Stimulated activated effector memory CD8-positive, alpha-beta T cell treated with anti-CD3 and anti-CD28 coated beads, Interleukin-12 subunit alpha, Interleukin-12 subunit beta, amount 100 ng/mL, for 72 hours (primary cell): ENCODE measurements at regions not wholly inside any gene's neighbourhood (a gene's known extent, or its start where the extent isn't known, plus 50 kb on each side); places are given as distances from the start of the nearest gene placed in this dataset.

ENCODE experiments used
- ATAC-seq: fragments of 150-1000 bp; cut with Tn5 transposase; 2 replicates; pipeline ENCODE4 v1.10.0; 2021
- DNase-seq, 2 donors: peaks; one replicate each; pipeline ENCODE4 v3.0.0; 2021 to 2022; ENCODE audit warnings: low spot score in 2 of 2
- H3K27ac Mint-ChIP-seq: one replicate; pipeline ENCODE4 v1.8.0; 2022; ENCODE audit warnings: mild to moderate bottlenecking, mixed read lengths
- H3K36me3 Mint-ChIP-seq: one replicate; pipeline ENCODE4 v1.8.0; 2022; ENCODE audit warnings: mild to moderate bottlenecking, mixed read lengths
- H3K4me1 Mint-ChIP-seq: one replicate; pipeline ENCODE4 v1.8.0; 2022; ENCODE audit warnings: mixed read lengths
- H3K4me3 Mint-ChIP-seq: one replicate; pipeline ENCODE4 v1.8.0; 2022; ENCODE audit warnings: mild to moderate bottlenecking, mixed read lengths
- H3K9me3 Mint-ChIP-seq: one replicate; pipeline ENCODE4 v1.8.0; 2022; ENCODE audit warnings: mixed read lengths

- DNase-seq (no peak), ATAC-seq (no peak)
- Mint-ChIP-seq H3K4me1 (peaks cover 41% of the 10 kb centered on the region), H3K27ac (no peak overlapping the region), H3K9me3 (no peaks in the 10 kb centered on the region), H3K4me3 (no peak overlapping the region), H3K36me3 (no peaks in the 10 kb centered on the region)
Measured at GRCh38 chr7:22676385-22676784, 50.6 kb upstream of the IL6 start.

DNA sequence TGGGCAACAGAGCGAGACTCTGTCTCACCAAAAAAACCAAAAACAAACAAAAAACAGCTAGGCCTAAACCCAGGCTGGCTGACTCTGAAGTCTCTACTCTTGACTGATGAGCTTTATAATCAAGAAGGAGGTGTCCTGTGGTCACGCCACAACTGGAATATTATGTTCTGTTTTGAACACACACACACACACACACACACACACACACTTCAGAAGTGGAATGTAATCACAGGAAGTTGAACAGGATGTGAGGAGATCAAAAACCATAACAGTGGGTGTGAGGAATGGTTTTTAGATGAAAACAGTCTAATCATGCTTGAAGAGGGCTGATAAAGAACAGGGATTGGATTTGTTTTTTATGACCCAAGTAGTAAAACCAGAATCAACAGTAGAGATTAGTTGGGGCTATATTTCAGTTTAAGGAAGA lies 51.1 kb upstream of the IL6 start:
- Mint-ChIP-seq H3K4me1 (peaks cover 39% of the 10 kb centered on the region), H3K4me3 (no peak overlapping the region), H3K9me3 (no peaks in the 10 kb centered on the region), H3K36me3 (no peaks in the 10 kb centered on the region), H3K27ac (no peak overlapping the region)
- ATAC-seq, result peak; percentile 61
- no peak for DNase-seq

- peaks cover 34% of the 10 kb centered on the region for H3K4me1 Mint-ChIP-seq
- no peaks in the 10 kb centered on the region for H3K9me3 Mint-ChIP-seq
- H3K4me3 Mint-ChIP-seq, result no peak overlapping the region
- DNase-seq (no peak), ATAC-seq (no peak)
- no peak overlapping the region for H3K27ac Mint-ChIP-seq
- no peaks in the 10 kb centered on the region for H3K36me3 Mint-ChIP-seq
Measured at GRCh38 chr7:22675421-22675820, 51.6 kb upstream of the IL6 start.

- Mint-ChIP-seq H3K36me3 (no peaks in the 10 kb centered on the region), H3K27ac (no peak overlapping the region), H3K4me3 (no peak overlapping the region), H3K9me3 (no peaks in the 10 kb centered on the region), H3K4me1 (peaks cover 28% of the 10 kb centered on the region)
- no peak for ATAC-seq
- DNase-seq, result no peak
Measured at GRCh38 chr7:22672846-22673680, 53.9 kb upstream of the IL6 start.

DNA sequence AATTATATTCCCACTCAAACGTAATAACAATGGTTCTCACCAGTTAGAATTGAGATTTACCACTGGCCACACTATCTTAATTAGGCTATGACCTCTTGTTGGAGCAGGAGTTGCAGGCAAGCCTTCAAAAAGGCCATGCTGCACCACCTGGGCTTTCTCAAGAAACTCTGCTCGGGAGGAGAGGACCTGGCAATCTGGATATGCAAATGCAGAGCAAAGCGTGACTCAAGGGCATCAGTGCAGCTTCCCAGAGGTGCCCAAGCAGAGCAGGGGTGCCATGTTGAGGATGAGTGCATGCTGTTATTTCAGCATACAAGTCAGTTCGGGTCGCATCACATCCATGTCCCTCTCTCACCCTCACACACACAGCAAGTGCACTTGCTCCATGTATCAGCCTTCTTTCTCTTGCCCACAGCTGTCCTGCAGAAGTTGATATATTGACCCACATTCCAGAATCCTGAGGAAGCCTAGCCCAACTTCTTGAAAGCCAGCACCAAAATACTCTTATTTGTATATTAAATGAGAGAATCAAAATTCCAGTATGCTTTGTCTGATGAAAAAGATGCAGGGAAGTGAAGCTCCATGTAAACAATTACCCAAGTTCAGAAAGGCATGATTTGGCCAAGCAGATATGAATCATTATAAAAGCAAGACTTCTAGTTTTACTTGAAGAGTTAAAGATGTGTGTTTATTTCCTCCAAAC lies 55.7 kb upstream of the IL6 start:
- peaks cover 13% of the 10 kb centered on the region for H3K4me1 Mint-ChIP-seq
- DNase-seq (no peak), ATAC-seq (no peak)
- no peak overlapping the region for H3K27ac Mint-ChIP-seq
- H3K4me3 Mint-ChIP-seq, result no peak overlapping the region
- no peaks in the 10 kb centered on the region for H3K36me3 Mint-ChIP-seq
- H3K9me3 Mint-ChIP-seq, result no peaks in the 10 kb centered on the region

DNA sequence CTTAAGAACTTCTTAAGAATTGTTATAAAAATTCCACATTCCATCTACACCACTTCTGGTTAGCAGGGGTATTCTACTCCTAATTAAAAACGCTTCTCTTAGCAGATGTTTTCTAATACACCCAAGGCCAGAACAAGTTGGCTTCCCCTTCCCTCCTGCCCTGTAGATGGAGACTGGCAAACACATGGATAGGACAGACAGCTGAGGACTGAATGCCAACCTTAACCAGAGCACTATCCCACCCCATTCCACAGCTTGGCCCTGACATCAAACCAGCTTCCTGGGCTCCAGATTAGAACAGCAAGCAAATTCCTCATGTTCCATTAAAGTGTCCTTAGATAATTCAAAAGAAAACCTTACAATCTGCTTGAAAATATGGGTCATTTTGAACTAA lies 56.6 kb upstream of the IL6 start:
- ATAC-seq (no peak), DNase-seq (no peak)
- H3K36me3 Mint-ChIP-seq, result no peaks in the 10 kb centered on the region
- H3K4me3 Mint-ChIP-seq, result no peak overlapping the region
- H3K4me1 Mint-ChIP-seq, result peaks cover 13% of the 10 kb centered on the region
- H3K9me3 Mint-ChIP-seq, result no peaks in the 10 kb centered on the region
- no peak overlapping the region for H3K27ac Mint-ChIP-seq

DNA sequence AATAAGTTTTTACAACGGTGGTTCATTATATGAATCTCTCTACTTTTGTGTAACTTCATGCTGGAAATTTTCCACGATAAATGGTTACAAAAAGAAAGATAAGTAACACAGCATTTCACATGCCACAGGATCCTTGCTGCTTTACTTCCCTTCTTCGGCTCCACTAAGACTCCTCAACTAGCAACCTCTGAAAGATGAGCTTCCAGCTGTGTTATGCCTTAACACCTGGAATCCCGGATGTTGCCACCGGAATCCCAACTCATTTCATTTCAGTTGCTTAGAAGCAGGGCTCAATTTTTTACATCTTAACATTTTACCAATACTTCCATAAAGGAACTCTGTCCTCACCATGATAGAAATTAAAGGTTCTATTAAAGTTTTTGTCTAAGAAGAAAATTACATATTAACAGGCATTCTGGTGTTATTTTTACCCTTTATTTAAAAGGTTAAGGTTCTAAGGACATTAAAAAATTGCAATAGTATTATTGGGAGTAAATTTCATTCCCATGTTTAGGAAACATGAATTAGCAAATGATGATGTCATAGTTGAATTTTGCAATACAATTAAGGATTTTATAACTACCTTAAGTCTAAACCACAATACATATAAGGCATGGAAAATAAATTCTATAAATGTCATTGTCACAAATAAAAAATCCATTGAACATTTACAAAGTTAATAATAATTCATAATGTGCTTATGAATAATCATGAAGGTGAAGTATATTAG lies 57.1 kb upstream of the IL6 start:
- Mint-ChIP-seq H3K9me3 (no peaks in the 10 kb centered on the region), H3K4me3 (no peak overlapping the region), H3K27ac (no peak overlapping the region), H3K36me3 (no peaks in the 10 kb centered on the region), H3K4me1 (peaks cover 13% of the 10 kb centered on the region)
- DNase-seq, result no peak
- ATAC-seq, result no peak

GRCh38 chr7:22668971-22669401 lies 58.0 kb upstream of the IL6 start:
- no peaks in the 10 kb centered on the region for H3K36me3 Mint-ChIP-seq
- no peak overlapping the region for H3K4me3 Mint-ChIP-seq
- DNase-seq (no peak), ATAC-seq (no peak)
- H3K4me1 Mint-ChIP-seq, result peaks cover 13% of the 10 kb centered on the region
- no peaks in the 10 kb centered on the region for H3K9me3 Mint-ChIP-seq
- H3K27ac Mint-ChIP-seq, result no peak overlapping the region

- H3K4me3 Mint-ChIP-seq, result no peak overlapping the region
- H3K27ac Mint-ChIP-seq, result no peak overlapping the region
- H3K36me3 Mint-ChIP-seq, result no peaks in the 10 kb centered on the region
- H3K4me1 Mint-ChIP-seq, result peaks cover 12% of the 10 kb centered on the region
- ATAC-seq (no peak), DNase-seq (no peak)
- H3K9me3 Mint-ChIP-seq, result no peaks in the 10 kb centered on the region
Measured at GRCh38 chr7:22667562-22668239, 59.3 kb upstream of the IL6 start.

DNA sequence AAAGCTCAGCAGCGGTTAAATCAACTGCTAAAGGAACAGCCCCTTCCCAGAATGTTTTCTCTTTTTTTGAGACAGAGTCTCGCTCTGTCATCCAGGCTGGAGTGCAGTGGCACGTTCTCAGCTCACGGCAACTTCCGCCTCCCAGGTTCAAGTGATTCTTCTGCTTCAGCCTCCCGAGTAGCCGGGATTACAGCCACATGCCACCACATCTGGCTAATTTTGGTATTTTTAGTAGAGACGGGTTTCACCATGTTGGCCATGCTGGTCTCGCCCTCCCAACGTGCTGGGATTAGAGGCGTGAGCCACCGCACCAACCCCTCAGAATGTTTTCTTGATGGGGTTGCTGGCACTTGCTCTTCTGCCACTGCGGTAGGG lies 59.8 kb upstream of the IL6 start:
- Mint-ChIP-seq H3K9me3 (no peaks in the 10 kb centered on the region), H3K36me3 (no peaks in the 10 kb centered on the region), H3K4me3 (no peak overlapping the region), H3K27ac (no peak overlapping the region), H3K4me1 (peaks cover 12% of the 10 kb centered on the region)
- ATAC-seq (no peak), DNase-seq (no peak)

- DNase-seq (no peak), ATAC-seq (no peak)
- H3K36me3 Mint-ChIP-seq, result no peaks in the 10 kb centered on the region
- no peak overlapping the region for H3K4me3 Mint-ChIP-seq
- no peak overlapping the region for H3K27ac Mint-ChIP-seq
- no peaks in the 10 kb centered on the region for H3K9me3 Mint-ChIP-seq
- H3K4me1 Mint-ChIP-seq, result peaks cover 14% of the 10 kb centered on the region
Measured at GRCh38 chr7:22666732-22667131, 60.3 kb upstream of the IL6 start.

- DNase-seq (no peak), ATAC-seq (no peak)
- H3K4me3 Mint-ChIP-seq, result no peak overlapping the region
- no peaks in the 10 kb centered on the region for H3K36me3 Mint-ChIP-seq
- H3K27ac Mint-ChIP-seq, result no peak overlapping the region
- H3K9me3 Mint-ChIP-seq, result no peaks in the 10 kb centered on the region
- peaks cover 14% of the 10 kb centered on the region for H3K4me1 Mint-ChIP-seq
Measured at GRCh38 chr7:22665923-22666322, 61.1 kb upstream of the IL6 start.

DNA sequence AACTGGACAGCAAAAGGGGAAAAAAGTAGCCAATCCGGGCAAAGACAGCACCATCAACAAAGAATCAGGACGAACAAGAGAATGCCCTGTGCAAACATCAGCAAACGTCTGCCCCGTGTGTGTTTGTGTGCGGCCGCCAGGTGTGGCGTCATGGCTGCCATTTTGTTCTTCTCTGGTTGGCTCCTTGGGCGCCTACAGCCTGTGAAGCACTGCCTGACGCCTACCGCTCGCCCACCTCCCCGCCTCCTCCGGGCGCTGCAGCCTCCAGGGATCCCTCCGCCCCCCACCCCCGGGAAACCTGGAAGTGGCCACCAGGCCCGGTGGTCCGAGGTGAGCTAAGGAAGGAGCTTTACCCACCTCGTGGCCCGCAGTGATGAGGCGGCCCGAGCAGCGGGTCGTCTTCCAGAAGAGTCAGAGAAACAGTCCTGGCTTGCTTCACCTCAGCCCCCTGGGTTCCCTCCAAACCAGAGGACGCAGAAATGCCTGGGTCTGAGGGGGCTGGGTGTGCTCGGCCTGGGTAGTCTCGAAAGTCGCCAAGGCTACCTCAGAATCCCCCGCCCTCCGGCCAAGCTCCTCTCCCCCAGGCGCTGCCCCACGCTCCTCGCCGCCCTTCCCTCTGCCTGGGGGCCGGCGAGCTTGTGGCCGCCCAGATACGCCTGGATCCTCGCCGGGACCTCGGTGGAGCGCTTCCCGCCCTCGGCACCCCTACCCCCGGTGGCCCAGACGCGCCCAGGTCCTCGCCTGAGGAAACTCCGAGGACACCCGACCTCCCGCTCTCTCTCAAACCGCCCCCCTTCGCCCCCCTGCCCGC lies 61.8 kb upstream of the IL6 start:
- Mint-ChIP-seq H3K4me3 (no peak overlapping the region), H3K4me1 (peaks cover 14% of the 10 kb centered on the region), H3K27ac (no peak overlapping the region), H3K36me3 (no peaks in the 10 kb centered on the region), H3K9me3 (no peaks in the 10 kb centered on the region)
- ATAC-seq, result no peak
- no peak for DNase-seq

- H3K9me3 Mint-ChIP-seq, result no peaks in the 10 kb centered on the region
- H3K27ac Mint-ChIP-seq, result no peak overlapping the region
- no peaks in the 10 kb centered on the region for H3K36me3 Mint-ChIP-seq
- no peak overlapping the region for H3K4me3 Mint-ChIP-seq
- peaks cover 14% of the 10 kb centered on the region for H3K4me1 Mint-ChIP-seq
- DNase-seq (no peak), ATAC-seq (no peak)
Measured at GRCh38 chr7:22663721-22664120, 63.3 kb upstream of the IL6 start.

DNA sequence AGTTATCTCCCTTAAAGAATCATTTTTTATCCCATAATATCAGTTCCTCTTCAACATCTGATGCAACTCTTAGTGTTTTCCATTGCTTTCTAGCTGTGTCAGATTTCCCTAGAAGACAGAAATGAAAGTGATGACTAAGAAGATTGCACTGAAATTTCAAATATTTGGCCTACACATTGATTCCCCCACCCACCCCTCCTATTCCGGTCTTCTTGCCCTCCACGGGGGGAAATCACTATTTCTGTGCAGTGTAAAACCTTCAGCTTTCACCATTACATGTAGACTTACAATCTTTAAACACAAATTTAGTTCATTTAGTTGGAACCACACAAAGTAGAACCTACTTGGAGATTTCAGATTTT lies 63.7 kb upstream of the IL6 start:
- Mint-ChIP-seq H3K4me1 (peaks cover 14% of the 10 kb centered on the region), H3K27ac (no peak overlapping the region), H3K4me3 (no peak overlapping the region), H3K9me3 (no peaks in the 10 kb centered on the region), H3K36me3 (no peaks in the 10 kb centered on the region)
- no peak for DNase-seq
- no peak for ATAC-seq
